NCI-H1048 (cell line): ENCODE measurements at regions not wholly inside any gene's neighbourhood (a gene's known extent, or its start where the extent isn't known, plus 50 kb on each side); places are given as distances from the start of the nearest gene placed in this dataset.
A peak's percentile ranks its signal among the peaks of the same experiment; 100 is the strongest.

Source experiments
- DNase-seq: peaks from one replicate; lab custom pipeline; 2025; lab: John Stamatoyannopoulos, UW

- DNase-seq, result no peak
Measured at GRCh38 chr11:116473206-116473769, 299.5 kb downstream of the BUD13 start.

GRCh38 chr11:116472651-116473050 is 300.1 kb downstream of the BUD13 start:
- no peak for DNase-seq

- no peak for DNase-seq
Measured at GRCh38 chr11:116471608-116472256, 301.1 kb downstream of the BUD13 start.

GRCh38 chr11:116468699-116469098 is 304.1 kb downstream of the BUD13 start:
- DNase-seq, result no peak

- no peak for DNase-seq
Measured at GRCh38 chr11:116467823-116468222, 305.0 kb downstream of the BUD13 start.

GRCh38 chr11:116466801-116467200 is 306.0 kb downstream of the BUD13 start:
- DNase-seq, result no peak

GRCh38 chr11:116466191-116466590 is 306.6 kb downstream of the BUD13 start:
- DNase-seq, result no peak

- no peak for DNase-seq
Measured at GRCh38 chr11:116465056-116465455, 307.7 kb downstream of the BUD13 start.

GRCh38 chr11:116461789-116462188 is 311.0 kb downstream of the BUD13 start:
- no peak for DNase-seq

GRCh38 chr11:116460156-116460920 is 312.4 kb downstream of the BUD13 start:
- no peak for DNase-seq

GRCh38 chr11:116459185-116460045 is 313.4 kb downstream of the BUD13 start:
- DNase-seq, result no peak

GRCh38 chr11:116458546-116458945 is 314.2 kb downstream of the BUD13 start:
- no peak for DNase-seq

- no peak for DNase-seq
Measured at GRCh38 chr11:116457336-116458007, 315.3 kb downstream of the BUD13 start.

- no peak for DNase-seq
Measured at GRCh38 chr11:116454951-116455350, 317.8 kb downstream of the BUD13 start.

- DNase-seq, result peak; percentile 12
Measured at GRCh38 chr11:116454020-116454645, 318.7 kb downstream of the BUD13 start.

GRCh38 chr11:116452461-116452860 is 320.3 kb downstream of the BUD13 start:
- DNase-seq, result no peak

- DNase-seq, result no peak
Measured at GRCh38 chr11:116449522-116449921, 323.3 kb downstream of the BUD13 start.

- no peak for DNase-seq
Measured at GRCh38 chr11:116446048-116446941, 326.5 kb downstream of the BUD13 start.

GRCh38 chr11:116445108-116446047 is 327.4 kb downstream of the BUD13 start:
- DNase-seq, result no peak
